ENCODE measurements at regions not wholly inside any gene's neighbourhood (a gene's known extent, or its start where the extent isn't known, plus 50 kb on each side); places are given as distances from the start of the nearest gene placed in this dataset.

DNA sequence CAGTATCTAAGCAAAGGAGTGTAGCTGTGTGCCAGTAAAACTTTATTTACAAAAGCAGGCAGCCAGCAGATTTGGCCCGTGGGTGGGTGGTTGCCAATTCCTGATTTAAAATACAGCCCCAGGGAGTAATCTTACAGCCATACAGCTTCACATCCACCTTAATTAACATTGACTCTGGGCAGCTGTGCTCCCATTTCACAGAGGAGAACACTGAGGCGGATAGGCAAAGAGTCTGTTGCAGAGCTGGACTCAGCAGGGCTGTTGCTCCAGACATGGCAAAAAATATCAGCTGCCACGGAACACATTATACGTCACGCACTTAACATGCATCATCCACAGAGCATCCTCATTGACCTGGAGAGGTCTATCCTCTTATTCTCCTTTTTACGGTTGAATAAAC is 289.9 kb downstream of the DHX35 start:
- TF ChIP-seq, protein P1, sequence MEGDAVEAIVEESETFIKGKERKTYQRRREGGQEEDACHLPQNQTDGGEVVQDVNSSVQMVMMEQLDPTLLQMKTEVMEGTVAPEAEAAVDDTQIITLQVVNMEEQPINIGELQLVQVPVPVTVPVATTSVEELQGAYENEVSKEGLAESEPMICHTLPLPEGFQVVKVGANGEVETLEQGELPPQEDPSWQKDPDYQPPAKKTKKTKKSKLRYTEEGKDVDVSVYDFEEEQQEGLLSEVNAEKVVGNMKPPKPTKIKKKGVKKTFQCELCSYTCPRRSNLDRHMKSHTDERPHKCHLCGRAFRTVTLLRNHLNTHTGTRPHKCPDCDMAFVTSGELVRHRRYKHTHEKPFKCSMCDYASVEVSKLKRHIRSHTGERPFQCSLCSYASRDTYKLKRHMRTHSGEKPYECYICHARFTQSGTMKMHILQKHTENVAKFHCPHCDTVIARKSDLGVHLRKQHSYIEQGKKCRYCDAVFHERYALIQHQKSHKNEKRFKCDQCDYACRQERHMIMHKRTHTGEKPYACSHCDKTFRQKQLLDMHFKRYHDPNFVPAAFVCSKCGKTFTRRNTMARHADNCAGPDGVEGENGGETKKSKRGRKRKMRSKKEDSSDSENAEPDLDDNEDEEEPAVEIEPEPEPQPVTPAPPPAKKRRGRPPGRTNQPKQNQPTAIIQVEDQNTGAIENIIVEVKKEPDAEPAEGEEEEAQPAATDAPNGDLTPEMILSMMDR (IDR thresholded peaks at IDR 0.05) = no peak
- no peak for TF ChIP-seq POLR2A (IDR thresholded peaks at IDR 0.05)
